ENCODE measurements at regions not wholly inside any gene's neighbourhood (a gene's known extent, or its start where the extent isn't known, plus 50 kb on each side); places are given as distances from the start of the nearest gene placed in this dataset.
"Not testable (repeated sequence)": the region's sequence is repeated elsewhere in the genome, so short reads cannot be mapped to it uniquely, and the experiment has no call there.

GRCh38 chr3:75296858-75297257 is 367.3 kb upstream of the FRG2C start:
- Histone ChIP-seq H3K27me3 (no peaks in the 10 kb centered on the region), H3K27ac (no peak overlapping the region), H3K36me3 (no peaks in the 10 kb centered on the region), H3K9me3 (no peaks in the 10 kb centered on the region), H3K4me1 (ENCODE audit: insufficient read depth) (no peaks in the 10 kb centered on the region), H3K4me3 (no peak overlapping the region)
- DNase-seq, result no peak
- TF ChIP-seq CTCF (IDR thresholded peaks at IDR 0.05) (no peak), EP300 (IDR thresholded peaks at IDR 0.05) (no peak), POLR2A (IDR thresholded peaks at IDR 0.05) (no peak)
- intact Hi-C loops (cut with DNase I), result loop anchor here in 3 of 4 donors (5.0 to 10.0 kb wide), 6 partner anchors 120 to 348 kb away; no protein-coding TSS in a partner anchor
- 30 to 48% (median 35%) methylated on average over 3 of the region's 3 CpGs for WGBS, 3 donors

- 86 to 90% (median 86%) methylated on average over 3 of the region's 3 CpGs for WGBS, 3 donors
- Histone ChIP-seq H3K4me1 (ENCODE audit: insufficient read depth) (no peaks in the 10 kb centered on the region), H3K27ac (no peak overlapping the region), H3K36me3 (no peaks in the 10 kb centered on the region), H3K9me3 (no peaks in the 10 kb centered on the region), H3K4me3 (no peak overlapping the region), H3K27me3 (no peaks in the 10 kb centered on the region)
- no peak for TF ChIP-seq POLR2A (IDR thresholded peaks at IDR 0.05)
- no peak for TF ChIP-seq CTCF (IDR thresholded peaks at IDR 0.05)
- TF ChIP-seq EP300 (IDR thresholded peaks at IDR 0.05), result no peak
- intact Hi-C loops (cut with DNase I), result no loop called here
- DNase-seq, result no peak
These were observed 363.5 kb upstream of the FRG2C start for GRCh38 chr3:75300606-75301005.

- H3K9me3 ChIP-seq; H3K27me3 ChIP-seq; intact Hi-C loops (cut with DNase I); DNase-seq; H3K27ac ChIP-seq; H3K36me3 ChIP-seq; H3K4me1 ChIP-seq (ENCODE audit: insufficient read depth); H3K4me3 ChIP-seq: not testable (repeated sequence)
- WGBS, 3 donors, result 17 to 41% (median 30%) methylated on average over 1 of the region's 1 CpG
These were observed 363.1 kb upstream of the FRG2C start for GRCh38 chr3:75301050-75301449.

- TF ChIP-seq EP300 (IDR thresholded peaks at IDR 0.05) (no peak), POLR2A (IDR thresholded peaks at IDR 0.05) (no peak), CTCF (IDR thresholded peaks at IDR 0.05) (no peak)
- no peaks in the 10 kb centered on the region for H3K27me3 ChIP-seq
- H3K4me3 ChIP-seq, result no peak overlapping the region
- intact Hi-C loops (cut with DNase I), result no loop called here
- no peak overlapping the region for H3K27ac ChIP-seq
- H3K36me3 ChIP-seq, result no peaks in the 10 kb centered on the region
- DNase-seq, result no peak
- 72 to 81% (median 76%) methylated on average over 5 of the region's 5 CpGs for WGBS, 3 donors
- no peaks in the 10 kb centered on the region for H3K4me1 ChIP-seq (ENCODE audit: insufficient read depth)
- H3K9me3 ChIP-seq, result no peaks in the 10 kb centered on the region
These were observed 360.4 kb upstream of the FRG2C start for GRCh38 chr3:75303741-75304140.

- Histone ChIP-seq H3K27me3 (no peaks in the 10 kb centered on the region), H3K36me3 (no peaks in the 10 kb centered on the region), H3K4me1 (ENCODE audit: insufficient read depth) (no peaks in the 10 kb centered on the region), H3K27ac (no peak overlapping the region), H3K9me3 (no peaks in the 10 kb centered on the region), H3K4me3 (no peak overlapping the region)
- no peak for DNase-seq
- intact Hi-C loops (cut with DNase I), result no loop called here
- no peak for TF ChIP-seq EP300 (IDR thresholded peaks at IDR 0.05)
- no peak for TF ChIP-seq CTCF (IDR thresholded peaks at IDR 0.05)
- no peak for TF ChIP-seq POLR2A (IDR thresholded peaks at IDR 0.05)
- WGBS, 3 donors, result 93 to 96% (median 94%) methylated on average over 4 of the region's 4 CpGs
These were observed 358.2 kb upstream of the FRG2C start for GRCh38 chr3:75305901-75306300.

GRCh38 chr3:75311306-75311705 is 352.8 kb upstream of the FRG2C start:
- DNase-seq; H3K36me3 ChIP-seq; H3K27me3 ChIP-seq; H3K4me1 ChIP-seq (ENCODE audit: insufficient read depth); intact Hi-C loops (cut with DNase I); H3K4me3 ChIP-seq; H3K9me3 ChIP-seq; H3K27ac ChIP-seq: not testable (repeated sequence)
- 88 to 95% (median 88%) methylated on average over 3 of the region's 3 CpGs for WGBS, 3 donors

- H3K27ac ChIP-seq; H3K4me3 ChIP-seq; intact Hi-C loops (cut with DNase I); DNase-seq; H3K36me3 ChIP-seq; H3K9me3 ChIP-seq; H3K4me1 ChIP-seq (ENCODE audit: insufficient read depth); H3K27me3 ChIP-seq: not testable (repeated sequence)
- WGBS, 3 donors, result 86 to 93% (median 87%) methylated on average over 3 of the region's 3 CpGs
These were observed 351.7 kb upstream of the FRG2C start for GRCh38 chr3:75312469-75312868.

GRCh38 chr3:75319776-75320175 is 344.4 kb upstream of the FRG2C start:
- DNase-seq; H3K4me3 ChIP-seq; H3K27ac ChIP-seq; H3K36me3 ChIP-seq; intact Hi-C loops (cut with DNase I); H3K27me3 ChIP-seq; H3K4me1 ChIP-seq (ENCODE audit: insufficient read depth); H3K9me3 ChIP-seq: not testable (repeated sequence)
- WGBS, 3 donors, result 95 to 100% (median 96%) methylated on average over 1 of the region's 1 CpG
